Choroid plexus epithelial cell (primary cell): ENCODE measurements at regions not wholly inside any gene's neighbourhood (a gene's known extent, or its start where the extent isn't known, plus 50 kb on each side); places are given as distances from the start of the nearest gene placed in this dataset.
A peak's percentile ranks its signal among the peaks of the same experiment; 100 is the strongest.

Source experiments
- DNase-seq: peaks from one replicate; pipeline ENCODE4 v3.0.0-alpha.2; 2010; ENCODE audit warnings: low read depth
- H3K4me3 ChIP-seq: 2 replicates; pipeline ENCODE4 v1.5.1; 2011; ENCODE audit warnings: low read depth, mild to moderate bottlenecking, control low read depth, low read length, moderate library complexity
- CTCF ChIP-seq: conservative IDR thresholded peaks from 2 replicates; pipeline ENCODE4 v1.5.1; 2011; ENCODE audit warnings: low read depth, mild to moderate bottlenecking, control low read depth, inconsistent platforms, low read length, moderate library complexity

- no peak for DNase-seq
- no peak overlapping the region for H3K4me3 ChIP-seq
- TF ChIP-seq CTCF: no peak
Observed at GRCh38 chr4:166662266-166662843, 571.9 kb downstream of the SPOCK3 start.

- no peak overlapping the region for H3K4me3 ChIP-seq
- no peak for TF ChIP-seq CTCF
- no peak for DNase-seq
Observed at GRCh38 chr4:166670341-166670740, 564.0 kb downstream of the SPOCK3 start.

GRCh38 chr4:166673911-166674310 is 560.4 kb downstream of the SPOCK3 start:
- TF ChIP-seq CTCF: no peak
- no peak for DNase-seq
- no peak overlapping the region for H3K4me3 ChIP-seq

- no peak for TF ChIP-seq CTCF
- DNase-seq: peak; percentile 55
- no peak overlapping the region for H3K4me3 ChIP-seq
Observed at GRCh38 chr4:166675411-166675810, 558.9 kb downstream of the SPOCK3 start.

GRCh38 chr4:166680796-166681195 is 553.5 kb downstream of the SPOCK3 start:
- DNase-seq: no peak
- no peak for TF ChIP-seq CTCF
- no peak overlapping the region for H3K4me3 ChIP-seq

- TF ChIP-seq CTCF: no peak
- no peak for DNase-seq
Observed at GRCh38 chr4:166682200-166682599, 552.1 kb downstream of the SPOCK3 start.

More at GRCh38 chr4:166682200-166682599, 552.1 kb downstream of the SPOCK3 start:
- H3K4me3 ChIP-seq: no peak overlapping the region
